ENCODE measurements at regions not wholly inside any gene's neighbourhood (a gene's known extent, or its start where the extent isn't known, plus 50 kb on each side); places are given as distances from the start of the nearest gene placed in this dataset.

- ChIA-PET RAD21 (ENCODE audit: low non-redundant PET in 1 of 2, low total read pairs in 2 of 2, uncharacterized antibody in 2 of 2, unreplicated experiment in 2 of 2) (no interaction called here), CTCF (no interaction called here), POLR2A (no interaction called here)
- Histone ChIP-seq H2AFZ (ENCODE audit: low read depth, low read length, poor library complexity, severe bottlenecking) (no peak overlapping the region), H3K4me1 (ENCODE audit: control insufficient read depth in 1 of 2, insufficient read depth in 2 of 2, low read length in 2 of 2) (no peaks in the 10 kb centered on the region), H3K36me3 (ENCODE audit: control insufficient read depth in 1 of 2, insufficient read depth in 2 of 2, low read length in 2 of 2) (no peaks in the 10 kb centered on the region), H3K27ac (ENCODE audit: low read depth, low read length) (no peak overlapping the region), H3K27me3 (ENCODE audit: insufficient read depth, low read length) (no peaks in the 10 kb centered on the region), H3K4me2 (ENCODE audit: low read length) (no peak overlapping the region), H4K20me1 (ENCODE audit: insufficient read depth) (no peaks in the 10 kb centered on the region), H3K9me2 (ENCODE audit: insufficient read depth) (no peaks in the 10 kb centered on the region), H3K9me3 (ENCODE audit: control insufficient read depth in 1 of 2, insufficient read depth in 1 of 2, low read depth in 1 of 2, low read length in 2 of 2) (peaks cover 11 to 23% of the 10 kb centered on the region in 2 experiments; a peak in 2 of 4 replicates), H3K79me2 (ENCODE audit: insufficient read depth, low read length) (no peaks in the 10 kb centered on the region), H3K4me3 (replicated peaks in 1 of 2; ENCODE audit: low read depth in 1 of 2, low read length in 2 of 2) (no peak overlapping the region), H3K9ac (ENCODE audit: low read length) (no peak overlapping the region)
- TF ChIP-seq, protein P1, sequence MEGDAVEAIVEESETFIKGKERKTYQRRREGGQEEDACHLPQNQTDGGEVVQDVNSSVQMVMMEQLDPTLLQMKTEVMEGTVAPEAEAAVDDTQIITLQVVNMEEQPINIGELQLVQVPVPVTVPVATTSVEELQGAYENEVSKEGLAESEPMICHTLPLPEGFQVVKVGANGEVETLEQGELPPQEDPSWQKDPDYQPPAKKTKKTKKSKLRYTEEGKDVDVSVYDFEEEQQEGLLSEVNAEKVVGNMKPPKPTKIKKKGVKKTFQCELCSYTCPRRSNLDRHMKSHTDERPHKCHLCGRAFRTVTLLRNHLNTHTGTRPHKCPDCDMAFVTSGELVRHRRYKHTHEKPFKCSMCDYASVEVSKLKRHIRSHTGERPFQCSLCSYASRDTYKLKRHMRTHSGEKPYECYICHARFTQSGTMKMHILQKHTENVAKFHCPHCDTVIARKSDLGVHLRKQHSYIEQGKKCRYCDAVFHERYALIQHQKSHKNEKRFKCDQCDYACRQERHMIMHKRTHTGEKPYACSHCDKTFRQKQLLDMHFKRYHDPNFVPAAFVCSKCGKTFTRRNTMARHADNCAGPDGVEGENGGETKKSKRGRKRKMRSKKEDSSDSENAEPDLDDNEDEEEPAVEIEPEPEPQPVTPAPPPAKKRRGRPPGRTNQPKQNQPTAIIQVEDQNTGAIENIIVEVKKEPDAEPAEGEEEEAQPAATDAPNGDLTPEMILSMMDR (IDR thresholded peaks at IDR 0.05 in 2 of 3, conservative IDR thresholded peaks at IDR 0.05 in 1 of 3; ENCODE audit: borderline replicate concordance in 1 of 3, insufficient read depth in 1 of 3, low read depth in 2 of 3, low read length in 2 of 3): no peak
- no peak for TF ChIP-seq ZBTB33 (IDR thresholded peaks at IDR 0.05; ENCODE audit: extremely low read depth, insufficient replicate concordance, low read length)
- TF ChIP-seq, protein P2, sequence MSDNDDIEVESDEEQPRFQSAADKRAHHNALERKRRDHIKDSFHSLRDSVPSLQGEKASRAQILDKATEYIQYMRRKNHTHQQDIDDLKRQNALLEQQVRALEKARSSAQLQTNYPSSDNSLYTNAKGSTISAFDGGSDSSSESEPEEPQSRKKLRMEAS (IDR thresholded peaks at IDR 0.05): no peak
- TF ChIP-seq RAD21 (IDR thresholded peaks at IDR 0.05; ENCODE audit: low read depth): no peak
- TF ChIP-seq POLR2AphosphoS5 (IDR thresholded peaks at IDR 0.05; ENCODE audit: low read depth, low read length): no peak
- TF ChIP-seq SRF (IDR thresholded peaks at IDR 0.05; ENCODE audit: low read depth): no peak
- no peak for TF ChIP-seq CBX3 (IDR thresholded peaks at IDR 0.05; ENCODE audit: low read depth)
- TF ChIP-seq SP1 (IDR thresholded peaks at IDR 0.05; ENCODE audit: low read depth): no peak
- TF ChIP-seq, protein P3, sequence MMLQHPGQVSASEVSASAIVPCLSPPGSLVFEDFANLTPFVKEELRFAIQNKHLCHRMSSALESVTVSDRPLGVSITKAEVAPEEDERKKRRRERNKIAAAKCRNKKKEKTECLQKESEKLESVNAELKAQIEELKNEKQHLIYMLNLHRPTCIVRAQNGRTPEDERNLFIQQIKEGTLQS (IDR thresholded peaks at IDR 0.05): no peak
- no peak for TF ChIP-seq EGR1 (IDR thresholded peaks at IDR 0.05; ENCODE audit: low read depth)
- TF ChIP-seq TCF7L2 (IDR thresholded peaks at IDR 0.05; ENCODE audit: borderline replicate concordance, extremely low read depth, insufficient read depth, insufficient read length): no peak
- no peak for TF ChIP-seq EZH2 (IDR thresholded peaks at IDR 0.05)
- TF ChIP-seq POLR2A (IDR thresholded peaks at IDR 0.05; ENCODE audit: borderline replicate concordance, extremely low read depth, insufficient read depth, insufficient read length): no peak
- TF ChIP-seq YY1 (IDR thresholded peaks at IDR 0.05; ENCODE audit: extremely low read depth, insufficient replicate concordance, low read depth, low read length): no peak
- TF ChIP-seq ZFX (IDR thresholded peaks at IDR 0.05): no peak
- no peak for TF ChIP-seq CEBPB (IDR thresholded peaks at IDR 0.05; ENCODE audit: low read depth)
- TF ChIP-seq EZH2phosphoT487 (IDR thresholded peaks at IDR 0.05; ENCODE audit: borderline replicate concordance): no peak
- TF ChIP-seq ELF1 (IDR thresholded peaks at IDR 0.05; ENCODE audit: borderline replicate concordance, low read depth): no peak
- intact Hi-C loops (cut with micrococcal nuclease): no loop called here
- DNase-seq (ENCODE audit: low read depth, low spot score): no peak
- BruUV-seq (replicated peaks): no TSS peak
- no peak for ATAC-seq
These were observed 209.2 kb upstream of the DCC start for GRCh38 chr18:52130624-52131301.

Measured in HCT116 (cell line).